Liver (tissue), 8 donors: ENCODE measurements at regions not wholly inside any gene's neighbourhood (a gene's known extent, or its start where the extent isn't known, plus 50 kb on each side); places are given as distances from the start of the nearest gene placed in this dataset.

Experiments
- DNase-seq: peaks from one replicate; pipeline ENCODE4 v3.0.0-alpha.2; 2017; ENCODE audit warnings: low spot score
- H3K27ac ChIP-seq, 2 donors: one replicate each; pipeline ENCODE4 v1.7.0; 2013; ENCODE audit warnings: inconsistent platforms in 2 of 2, low read length in 2 of 2, control low read depth in 1 of 2, low read depth in 1 of 2, mild to moderate bottlenecking in 1 of 2
- H3K27me3 ChIP-seq, 4 donors: one replicate each; pipeline versions ENCODE4 v1.6.1 to v1.7.0; 2013; ENCODE audit warnings: low read length in 3 of 4, inconsistent platforms in 1 of 4, mild to moderate bottlenecking in 1 of 4, moderate library complexity in 1 of 4; ENCODE audit not compliant: control insufficient read depth in 4 of 4, insufficient read depth in 4 of 4
- H3K36me3 ChIP-seq, 4 donors: one replicate each; pipeline versions ENCODE4 v1.6.1 to v1.7.0; 2013; ENCODE audit warnings: low read length in 3 of 4, mild to moderate bottlenecking in 3 of 4, low read depth in 1 of 4, moderate library complexity in 1 of 4; ENCODE audit not compliant: control insufficient read depth in 4 of 4, insufficient read depth in 3 of 4
- H3K4me1 ChIP-seq, 4 donors: one replicate each; pipeline versions ENCODE4 v1.6.1 to v1.7.0; 2013; ENCODE audit warnings: low read length in 3 of 4, mild to moderate bottlenecking in 3 of 4, moderate library complexity in 1 of 4; ENCODE audit not compliant: control insufficient read depth in 4 of 4, insufficient read depth in 4 of 4
- H3K4me3 ChIP-seq, 3 donors: one replicate each; pipeline versions ENCODE4 v1.6.1 to v1.7.0; 2013; ENCODE audit warnings: low read length in 3 of 3, control low read depth in 1 of 3, low read depth in 1 of 3, mild to moderate bottlenecking in 1 of 3
- H3K9ac ChIP-seq, 2 donors: one replicate each; pipeline ENCODE4 v1.7.0; 2013; ENCODE audit warnings: low read length in 2 of 2, mild to moderate bottlenecking in 2 of 2, moderate library complexity in 2 of 2, control low read depth in 1 of 2, low read depth in 1 of 2
- H3K9me3 ChIP-seq, 4 donors: one replicate each; pipeline versions ENCODE4 v1.6.1 to v1.7.0; 2013; ENCODE audit warnings: low read length in 3 of 4; ENCODE audit not compliant: control insufficient read depth in 4 of 4
- EGR1 ChIP-seq, 2 donors: IDR thresholded peaks; 2 replicates each; pipeline ENCODE4 v1.6.1; 2016 to 2018; ENCODE audit warnings: antibody characterized with exemption in 2 of 2, low read depth in 2 of 2
- FOXA1 ChIP-seq: IDR thresholded peaks from 2 replicates; pipeline ENCODE4 v1.6.1; 2016; ENCODE audit warnings: antibody characterized with exemption
- FOXA2 ChIP-seq: IDR thresholded peaks from 2 replicates; pipeline ENCODE4 v1.6.1; 2016; ENCODE audit warnings: antibody characterized with exemption
- GABPA ChIP-seq, 2 donors: IDR thresholded peaks in 1 of 2; conservative IDR thresholded peaks in 1 of 2; 2 replicates each; pipeline ENCODE4 v1.6.1; 2016; ENCODE audit warnings: antibody characterized with exemption in 2 of 2, mild to moderate bottlenecking in 1 of 2, moderate library complexity in 1 of 2
- HNF4A ChIP-seq, 2 donors: conservative IDR thresholded peaks; 2 replicates each; pipeline ENCODE4 v1.6.1; 2016; ENCODE audit warnings: antibody characterized with exemption in 2 of 2, mild to moderate bottlenecking in 2 of 2
- HNF4G ChIP-seq: IDR thresholded peaks from 2 replicates; pipeline ENCODE4 v1.6.1; 2016; ENCODE audit warnings: antibody characterized with exemption
- JUND ChIP-seq, 2 donors: IDR thresholded peaks; 2 replicates each; pipeline ENCODE4 v1.6.1; 2016; ENCODE audit warnings: antibody characterized with exemption in 2 of 2
- NR2F2 ChIP-seq: IDR thresholded peaks from 2 replicates; pipeline ENCODE4 v1.6.1; 2016; ENCODE audit warnings: antibody characterized with exemption
- RAD21 ChIP-seq, 2 donors: IDR thresholded peaks; 2 replicates each; pipeline ENCODE4 v1.6.1; 2016; ENCODE audit warnings: antibody characterized with exemption in 2 of 2, mild to moderate bottlenecking in 2 of 2
- RXRA ChIP-seq, 2 donors: IDR thresholded peaks; 2 replicates each; pipeline ENCODE4 v1.6.1; 2017 to 2018; ENCODE audit warnings: antibody characterized with exemption in 2 of 2, mild to moderate bottlenecking in 1 of 2
- SP1 ChIP-seq: IDR thresholded peaks from 2 replicates; pipeline ENCODE4 v1.6.1; 2018; ENCODE audit warnings: antibody characterized with exemption, mild to moderate bottlenecking
- TAF1 ChIP-seq: conservative IDR thresholded peaks from 2 replicates; pipeline ENCODE4 v1.6.1; 2016; ENCODE audit warnings: antibody characterized with exemption, mild to moderate bottlenecking
- YY1 ChIP-seq: IDR thresholded peaks from 2 replicates; pipeline ENCODE4 v1.6.1; 2016; ENCODE audit warnings: antibody characterized with exemption, mild to moderate bottlenecking
- WGBS: extraction: QIAGEN DNeasy Blood & Tissue Kit; methylation state at CpG from one replicate; pipeline ENCODE4 v1.1.7; 2013; 5-methylcytosine and 5-hydroxymethylcytosine counted together
- TF ChIP-seq, protein P1 (sequence below): IDR thresholded peaks from 2 replicates; pipeline ENCODE4 v1.6.1; 2016; ENCODE audit warnings: antibody characterized with exemption
- TF ChIP-seq, protein P2 (sequence below): IDR thresholded peaks from 2 replicates; pipeline ENCODE4 v1.6.1; 2016; ENCODE audit warnings: antibody characterized with exemption
- TF ChIP-seq, protein P3 (sequence below): fragments of 150-350 bp; IDR thresholded peaks from 2 replicates; pipeline ENCODE4 v1.5.1; 2017; ENCODE audit warnings: improper control_type of control experiment, low read depth, low read length; ENCODE audit not compliant: missing input control
- TF ChIP-seq, protein P4 (sequence below): IDR thresholded peaks from 2 replicates; pipeline ENCODE4 v1.6.1; 2016; ENCODE audit warnings: antibody characterized with exemption, mild to moderate bottlenecking
- TF ChIP-seq, protein P5 (sequence below): IDR thresholded peaks from 2 replicates; pipeline ENCODE4 v1.6.1; 2016; ENCODE audit warnings: antibody characterized with exemption
- donor health status: healthy.
- donor health status: healthy.
- donor health status: healthy.
- donor health status: healthy.
- donor health status: healthy.

DNA sequence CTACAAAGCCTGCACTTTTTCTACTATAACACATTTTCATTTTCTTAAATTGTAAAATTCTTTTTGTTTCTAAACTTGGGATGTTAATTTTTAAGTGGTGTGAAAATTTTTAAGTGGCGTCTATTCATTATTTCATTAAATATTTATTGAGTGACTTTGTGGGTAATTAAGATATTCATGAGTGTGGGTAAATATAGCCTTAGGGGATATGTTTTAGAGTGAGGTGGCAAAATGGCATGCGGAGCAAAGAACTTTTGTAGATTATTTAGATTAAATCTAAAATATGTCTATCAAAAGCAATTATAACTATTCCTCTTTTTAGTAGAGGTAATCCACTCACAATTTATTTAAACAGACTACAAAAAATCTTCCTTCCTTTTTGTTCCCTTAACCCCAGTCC lies 188.4 kb downstream of the PCSK1 start:
- no peak overlapping the region for H3K4me3 ChIP-seq
- no peaks in the 10 kb centered on the region for H3K27me3 ChIP-seq
- H3K27ac ChIP-seq: peak overlapping the region; percentile 84 to 91
- TF ChIP-seq, protein P1, sequence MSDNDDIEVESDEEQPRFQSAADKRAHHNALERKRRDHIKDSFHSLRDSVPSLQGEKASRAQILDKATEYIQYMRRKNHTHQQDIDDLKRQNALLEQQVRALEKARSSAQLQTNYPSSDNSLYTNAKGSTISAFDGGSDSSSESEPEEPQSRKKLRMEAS: no peak
- TF ChIP-seq RAD21 (IDR thresholded peaks at IDR 0.05) (no peak), FOXA1 (no peak), FOXA2 (no peak), EGR1 (IDR thresholded peaks at IDR 0.05; ENCODE audit: low read depth in 2 of 2) (no peak), YY1 (no peak), RXRA (IDR thresholded peaks at IDR 0.05) (no peak), GABPA (IDR thresholded peaks at IDR 0.05 in 1 of 2, conservative IDR thresholded peaks at IDR 0.05 in 1 of 2) (no peak), HNF4G (no peak), NR2F2 (no peak), SP1 (no peak), JUND (IDR thresholded peaks at IDR 0.05) (no peak), HNF4A (conservative IDR thresholded peaks at IDR 0.05) (no peak), TAF1 (no peak)
- TF ChIP-seq, protein P2, sequence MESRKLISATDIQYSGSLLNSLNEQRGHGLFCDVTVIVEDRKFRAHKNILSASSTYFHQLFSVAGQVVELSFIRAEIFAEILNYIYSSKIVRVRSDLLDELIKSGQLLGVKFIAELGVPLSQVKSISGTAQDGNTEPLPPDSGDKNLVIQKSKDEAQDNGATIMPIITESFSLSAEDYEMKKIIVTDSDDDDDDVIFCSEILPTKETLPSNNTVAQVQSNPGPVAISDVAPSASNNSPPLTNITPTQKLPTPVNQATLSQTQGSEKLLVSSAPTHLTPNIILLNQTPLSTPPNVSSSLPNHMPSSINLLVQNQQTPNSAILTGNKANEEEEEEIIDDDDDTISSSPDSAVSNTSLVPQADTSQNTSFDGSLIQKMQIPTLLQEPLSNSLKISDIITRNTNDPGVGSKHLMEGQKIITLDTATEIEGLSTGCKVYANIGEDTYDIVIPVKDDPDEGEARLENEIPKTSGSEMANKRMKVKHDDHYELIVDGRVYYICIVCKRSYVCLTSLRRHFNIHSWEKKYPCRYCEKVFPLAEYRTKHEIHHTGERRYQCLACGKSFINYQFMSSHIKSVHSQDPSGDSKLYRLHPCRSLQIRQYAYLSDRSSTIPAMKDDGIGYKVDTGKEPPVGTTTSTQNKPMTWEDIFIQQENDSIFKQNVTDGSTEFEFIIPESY: no peak
- TF ChIP-seq, protein P3, sequence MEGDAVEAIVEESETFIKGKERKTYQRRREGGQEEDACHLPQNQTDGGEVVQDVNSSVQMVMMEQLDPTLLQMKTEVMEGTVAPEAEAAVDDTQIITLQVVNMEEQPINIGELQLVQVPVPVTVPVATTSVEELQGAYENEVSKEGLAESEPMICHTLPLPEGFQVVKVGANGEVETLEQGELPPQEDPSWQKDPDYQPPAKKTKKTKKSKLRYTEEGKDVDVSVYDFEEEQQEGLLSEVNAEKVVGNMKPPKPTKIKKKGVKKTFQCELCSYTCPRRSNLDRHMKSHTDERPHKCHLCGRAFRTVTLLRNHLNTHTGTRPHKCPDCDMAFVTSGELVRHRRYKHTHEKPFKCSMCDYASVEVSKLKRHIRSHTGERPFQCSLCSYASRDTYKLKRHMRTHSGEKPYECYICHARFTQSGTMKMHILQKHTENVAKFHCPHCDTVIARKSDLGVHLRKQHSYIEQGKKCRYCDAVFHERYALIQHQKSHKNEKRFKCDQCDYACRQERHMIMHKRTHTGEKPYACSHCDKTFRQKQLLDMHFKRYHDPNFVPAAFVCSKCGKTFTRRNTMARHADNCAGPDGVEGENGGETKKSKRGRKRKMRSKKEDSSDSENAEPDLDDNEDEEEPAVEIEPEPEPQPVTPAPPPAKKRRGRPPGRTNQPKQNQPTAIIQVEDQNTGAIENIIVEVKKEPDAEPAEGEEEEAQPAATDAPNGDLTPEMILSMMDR: no peak
- TF ChIP-seq, protein P4, sequence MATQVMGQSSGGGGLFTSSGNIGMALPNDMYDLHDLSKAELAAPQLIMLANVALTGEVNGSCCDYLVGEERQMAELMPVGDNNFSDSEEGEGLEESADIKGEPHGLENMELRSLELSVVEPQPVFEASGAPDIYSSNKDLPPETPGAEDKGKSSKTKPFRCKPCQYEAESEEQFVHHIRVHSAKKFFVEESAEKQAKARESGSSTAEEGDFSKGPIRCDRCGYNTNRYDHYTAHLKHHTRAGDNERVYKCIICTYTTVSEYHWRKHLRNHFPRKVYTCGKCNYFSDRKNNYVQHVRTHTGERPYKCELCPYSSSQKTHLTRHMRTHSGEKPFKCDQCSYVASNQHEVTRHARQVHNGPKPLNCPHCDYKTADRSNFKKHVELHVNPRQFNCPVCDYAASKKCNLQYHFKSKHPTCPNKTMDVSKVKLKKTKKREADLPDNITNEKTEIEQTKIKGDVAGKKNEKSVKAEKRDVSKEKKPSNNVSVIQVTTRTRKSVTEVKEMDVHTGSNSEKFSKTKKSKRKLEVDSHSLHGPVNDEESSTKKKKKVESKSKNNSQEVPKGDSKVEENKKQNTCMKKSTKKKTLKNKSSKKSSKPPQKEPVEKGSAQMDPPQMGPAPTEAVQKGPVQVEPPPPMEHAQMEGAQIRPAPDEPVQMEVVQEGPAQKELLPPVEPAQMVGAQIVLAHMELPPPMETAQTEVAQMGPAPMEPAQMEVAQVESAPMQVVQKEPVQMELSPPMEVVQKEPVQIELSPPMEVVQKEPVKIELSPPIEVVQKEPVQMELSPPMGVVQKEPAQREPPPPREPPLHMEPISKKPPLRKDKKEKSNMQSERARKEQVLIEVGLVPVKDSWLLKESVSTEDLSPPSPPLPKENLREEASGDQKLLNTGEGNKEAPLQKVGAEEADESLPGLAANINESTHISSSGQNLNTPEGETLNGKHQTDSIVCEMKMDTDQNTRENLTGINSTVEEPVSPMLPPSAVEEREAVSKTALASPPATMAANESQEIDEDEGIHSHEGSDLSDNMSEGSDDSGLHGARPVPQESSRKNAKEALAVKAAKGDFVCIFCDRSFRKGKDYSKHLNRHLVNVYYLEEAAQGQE: no peak
- TF ChIP-seq, protein P5, sequence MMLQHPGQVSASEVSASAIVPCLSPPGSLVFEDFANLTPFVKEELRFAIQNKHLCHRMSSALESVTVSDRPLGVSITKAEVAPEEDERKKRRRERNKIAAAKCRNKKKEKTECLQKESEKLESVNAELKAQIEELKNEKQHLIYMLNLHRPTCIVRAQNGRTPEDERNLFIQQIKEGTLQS: no peak
- H3K9me3 ChIP-seq: no peaks in the 10 kb centered on the region
- DNase-seq: no peak
- peak overlapping the region in 1 of 2 donors; percentile 76 for H3K9ac ChIP-seq
- 88% methylated on average over 2 of the region's 2 CpGs for WGBS
- H3K36me3 ChIP-seq: no peaks in the 10 kb centered on the region
- H3K4me1 ChIP-seq: peaks cover 4 to 46% (median 28%) of the 10 kb centered on the region in 4 donors
